Esophagus muscularis mucosa (tissue), 4 donors: ENCODE measurements at regions not wholly inside any gene's neighbourhood (a gene's known extent, or its start where the extent isn't known, plus 50 kb on each side); places are given as distances from the start of the nearest gene placed in this dataset.
"Not testable (repeated sequence)": the region's sequence is repeated elsewhere in the genome, so short reads cannot be mapped to it uniquely, and the experiment has no call there.

ENCODE experiments used
- EP300 ChIP-seq: sonication (generic); formaldehyde crosslinking; IDR thresholded peaks from one replicate; pipeline ENCODE4 v1.6.1; 2017; ENCODE audit warnings: antibody characterized with exemption
- POLR2A ChIP-seq: fragments of 450-650 bp; IDR thresholded peaks from one replicate; pipeline ENCODE4 v1.6.1; 2017; ENCODE audit warnings: antibody characterized with exemption, moderate library complexity, mild to moderate bottlenecking, low read depth
- POLR2AphosphoS5 ChIP-seq, 2 donors: sonication (generic); formaldehyde crosslinking; IDR thresholded peaks; one replicate each; pipeline ENCODE4 v1.6.1; 2017; ENCODE audit warnings: antibody characterized with exemption in 2 of 2
- TF ChIP-seq, protein P1 (sequence below), 3 experiments: fragments of 200-600 bp in 2 of 3; fragments of 450-650 bp in 1 of 3; sonication (generic) in 2 of 3; IDR thresholded peaks; one replicate each; pipeline ENCODE4 v1.5.1; 2017 to 2019; ENCODE audit warnings: antibody characterized with exemption in 3 of 3, mild to moderate bottlenecking in 2 of 3, moderate library complexity in 1 of 3

DNA sequence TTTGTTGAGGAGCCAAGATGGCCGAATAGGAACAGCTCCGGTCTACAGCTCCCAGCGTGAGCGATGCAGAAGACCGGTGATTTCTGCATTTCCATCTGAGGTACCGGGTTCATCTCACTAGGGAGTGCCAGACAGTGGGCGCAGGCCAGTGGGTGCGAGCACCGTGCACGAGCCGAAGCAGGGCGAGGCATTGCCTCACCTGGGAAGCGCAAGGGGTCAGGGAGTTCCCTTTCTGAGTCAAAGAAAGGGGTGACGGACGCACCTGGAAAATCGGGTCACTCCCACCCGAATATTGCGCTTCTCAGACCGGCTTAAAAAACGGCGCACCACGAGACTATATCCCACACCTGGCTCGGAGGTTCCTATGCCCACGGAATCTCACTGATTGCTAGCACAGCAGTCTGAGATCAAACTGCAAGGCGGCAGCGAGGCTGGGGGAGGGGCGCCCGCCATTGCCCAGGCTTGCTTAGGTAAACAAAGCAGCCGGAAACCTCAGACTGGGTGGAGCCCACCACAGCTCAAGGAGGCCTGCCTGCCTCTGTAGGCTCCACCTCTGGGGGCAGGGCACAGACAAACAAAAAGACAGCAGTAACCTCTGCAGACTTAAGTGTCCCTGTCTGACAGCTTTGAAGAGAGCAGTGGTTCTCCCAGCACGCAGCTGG, 417.7 kb upstream of the POU3F2 start:
- TF ChIP-seq POLR2A; EP300; POLR2AphosphoS5 (IDR thresholded peaks at IDR 0.05): not testable (repeated sequence)
- TF ChIP-seq, protein P1, sequence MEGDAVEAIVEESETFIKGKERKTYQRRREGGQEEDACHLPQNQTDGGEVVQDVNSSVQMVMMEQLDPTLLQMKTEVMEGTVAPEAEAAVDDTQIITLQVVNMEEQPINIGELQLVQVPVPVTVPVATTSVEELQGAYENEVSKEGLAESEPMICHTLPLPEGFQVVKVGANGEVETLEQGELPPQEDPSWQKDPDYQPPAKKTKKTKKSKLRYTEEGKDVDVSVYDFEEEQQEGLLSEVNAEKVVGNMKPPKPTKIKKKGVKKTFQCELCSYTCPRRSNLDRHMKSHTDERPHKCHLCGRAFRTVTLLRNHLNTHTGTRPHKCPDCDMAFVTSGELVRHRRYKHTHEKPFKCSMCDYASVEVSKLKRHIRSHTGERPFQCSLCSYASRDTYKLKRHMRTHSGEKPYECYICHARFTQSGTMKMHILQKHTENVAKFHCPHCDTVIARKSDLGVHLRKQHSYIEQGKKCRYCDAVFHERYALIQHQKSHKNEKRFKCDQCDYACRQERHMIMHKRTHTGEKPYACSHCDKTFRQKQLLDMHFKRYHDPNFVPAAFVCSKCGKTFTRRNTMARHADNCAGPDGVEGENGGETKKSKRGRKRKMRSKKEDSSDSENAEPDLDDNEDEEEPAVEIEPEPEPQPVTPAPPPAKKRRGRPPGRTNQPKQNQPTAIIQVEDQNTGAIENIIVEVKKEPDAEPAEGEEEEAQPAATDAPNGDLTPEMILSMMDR (IDR thresholded peaks at IDR 0.05): not testable (repeated sequence)
